ENCODE measurements at regions not wholly inside any gene's neighbourhood (a gene's known extent, or its start where the extent isn't known, plus 50 kb on each side); places are given as distances from the start of the nearest gene placed in this dataset.

DNA sequence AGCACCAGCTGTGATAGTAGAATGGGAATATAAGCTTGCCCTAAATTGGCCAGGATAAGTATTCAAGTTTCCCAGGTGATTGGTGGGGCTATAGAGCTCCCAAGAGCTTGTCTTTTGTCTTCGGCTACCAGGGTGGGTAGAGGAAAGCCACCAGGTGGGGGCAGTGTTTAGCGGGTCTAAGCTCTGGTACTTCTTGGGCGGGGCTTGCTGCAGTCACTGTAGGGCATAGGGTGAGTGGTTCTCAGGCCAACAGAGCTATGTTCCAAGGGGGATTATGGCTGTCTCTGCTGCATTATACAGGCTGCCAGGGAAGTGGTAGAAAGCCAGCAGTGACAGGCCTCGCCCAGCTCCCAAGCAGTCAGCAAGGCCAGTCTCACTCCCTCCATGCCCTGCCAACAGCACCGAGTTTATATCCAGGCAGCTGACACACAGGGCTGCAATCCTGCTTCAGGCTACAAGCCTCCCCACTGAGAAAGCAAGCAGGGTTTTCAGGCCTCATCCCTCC lies 110.7 kb downstream of the ZNF467 start:
- no peak overlapping the region for H3K4me2 ChIP-seq (replicated peaks; ENCODE audit: low read depth, low read length, poor library complexity, severe bottlenecking)
- H3K9me3 Mint-ChIP-seq (ENCODE audit: insufficient read depth): no peaks in the 10 kb centered on the region
- H3K27ac ChIP-seq (ENCODE audit: low read length in 2 of 2): no peak overlapping the region
- no peaks in the 10 kb centered on the region for H3K4me1 Mint-ChIP-seq
- H3K27me3 ChIP-seq (replicated peaks in 1 of 4; ENCODE audit: control extremely low read depth in 1 of 4, control insufficient read depth in 3 of 4, insufficient read depth in 4 of 4, low read length in 3 of 4): peaks cover 0 to 13% (median 0%) of the 10 kb centered on the region in 4 experiments
- H3K4me3 ChIP-seq (ENCODE audit: control extremely low read depth in 1 of 5, extremely low read depth in 1 of 5, insufficient read depth in 1 of 5, low read depth in 2 of 5, low read length in 4 of 5): no peak overlapping the region
- H2AFZ ChIP-seq (ENCODE audit: insufficient read depth, low read depth, low read length, poor library complexity, severe bottlenecking): no peak overlapping the region
- H3K9ac ChIP-seq (ENCODE audit: low read length): no peak overlapping the region
- H3K9me3 ChIP-seq (ENCODE audit: control extremely low read depth in 1 of 3, control insufficient read depth in 2 of 3, insufficient read depth in 1 of 3, low read length in 2 of 3): peaks cover 0 to 7% (median 0%) of the 10 kb centered on the region in 3 donors
- CTCF ChIA-PET: interaction anchor here (0.6 to 2.9 kb wide), 8 partner anchors 9 to 137 kb away, joined by 3 to 38 read pairs (median 4); no protein-coding TSS in a partner anchor
- POLR2A ChIA-PET: no interaction called here
- H3K27me3 Mint-ChIP-seq: peaks cover 69% of the 10 kb centered on the region
- ATAC-seq (ENCODE audit: low read depth) (peak; percentile 62), DNase-seq (peak; percentile 49)
- H3K27ac Mint-ChIP-seq: no peak overlapping the region
- no peaks in the 10 kb centered on the region for H3K4me1 ChIP-seq (ENCODE audit: control insufficient read depth in 2 of 2, insufficient read depth in 2 of 2, low read length in 2 of 2)
- intact Hi-C loops (cut with micrococcal nuclease): no loop called here
- no peaks in the 10 kb centered on the region for H3K79me2 ChIP-seq (ENCODE audit: control insufficient read depth, insufficient read depth, low read length)
- H4K20me1 ChIP-seq (ENCODE audit: control insufficient read depth, insufficient read depth, low read length, poor library complexity, severe bottlenecking): no peaks in the 10 kb centered on the region
- WGBS (ENCODE audit: insufficient coverage): 65% methylated on average over 5 of the region's 5 CpGs
- TF ChIP-seq, protein P1, sequence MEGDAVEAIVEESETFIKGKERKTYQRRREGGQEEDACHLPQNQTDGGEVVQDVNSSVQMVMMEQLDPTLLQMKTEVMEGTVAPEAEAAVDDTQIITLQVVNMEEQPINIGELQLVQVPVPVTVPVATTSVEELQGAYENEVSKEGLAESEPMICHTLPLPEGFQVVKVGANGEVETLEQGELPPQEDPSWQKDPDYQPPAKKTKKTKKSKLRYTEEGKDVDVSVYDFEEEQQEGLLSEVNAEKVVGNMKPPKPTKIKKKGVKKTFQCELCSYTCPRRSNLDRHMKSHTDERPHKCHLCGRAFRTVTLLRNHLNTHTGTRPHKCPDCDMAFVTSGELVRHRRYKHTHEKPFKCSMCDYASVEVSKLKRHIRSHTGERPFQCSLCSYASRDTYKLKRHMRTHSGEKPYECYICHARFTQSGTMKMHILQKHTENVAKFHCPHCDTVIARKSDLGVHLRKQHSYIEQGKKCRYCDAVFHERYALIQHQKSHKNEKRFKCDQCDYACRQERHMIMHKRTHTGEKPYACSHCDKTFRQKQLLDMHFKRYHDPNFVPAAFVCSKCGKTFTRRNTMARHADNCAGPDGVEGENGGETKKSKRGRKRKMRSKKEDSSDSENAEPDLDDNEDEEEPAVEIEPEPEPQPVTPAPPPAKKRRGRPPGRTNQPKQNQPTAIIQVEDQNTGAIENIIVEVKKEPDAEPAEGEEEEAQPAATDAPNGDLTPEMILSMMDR (IDR thresholded peaks at IDR 0.05): peak; percentile 47
- no peak for TF ChIP-seq EZH2 (IDR thresholded peaks at IDR 0.05; ENCODE audit: borderline replicate concordance, insufficient read depth, low read depth, low read length, poor library complexity, severe bottlenecking)
- no peak overlapping the region for H3K4me3 Mint-ChIP-seq
- H3K36me3 ChIP-seq (replicated peaks in 1 of 2; ENCODE audit: control extremely low read depth in 1 of 2, control insufficient read depth in 1 of 2, extremely low read depth in 1 of 2, insufficient read depth in 2 of 2, low read length in 1 of 2): no peaks in the 10 kb centered on the region

DNA sequence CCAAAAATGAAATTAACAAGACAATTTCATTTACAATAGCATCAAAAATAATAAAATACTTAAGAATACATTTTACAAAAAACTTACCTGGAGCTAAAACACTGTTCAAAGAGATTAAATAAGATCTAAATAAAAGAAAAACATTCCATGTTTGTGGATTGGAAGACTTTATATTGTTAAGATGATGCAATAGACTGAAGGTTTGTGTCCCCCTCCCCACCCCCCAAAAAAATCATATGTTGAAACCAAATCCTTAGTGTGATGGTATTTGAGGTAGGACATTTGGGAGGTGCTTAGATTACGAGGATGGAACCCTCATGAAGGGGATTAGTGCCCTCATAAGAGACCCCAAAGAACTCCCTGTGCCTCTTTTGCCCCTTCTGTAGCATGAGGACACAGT lies 117.6 kb downstream of the ZNF467 start:
- Mint-ChIP-seq H3K9me3 (ENCODE audit: insufficient read depth) (peaks cover 5% of the 10 kb centered on the region), H3K4me1 (no peaks in the 10 kb centered on the region), H3K27ac (no peak overlapping the region), H3K27me3 (peaks cover 42% of the 10 kb centered on the region), H3K4me3 (no peak overlapping the region)
- H3K9me3 ChIP-seq (ENCODE audit: control extremely low read depth in 1 of 3, control insufficient read depth in 2 of 3, insufficient read depth in 1 of 3, low read length in 2 of 3): peaks cover 0 to 16% (median 2%) of the 10 kb centered on the region in 3 donors
- no peak overlapping the region for H2AFZ ChIP-seq (ENCODE audit: insufficient read depth, low read depth, low read length, poor library complexity, severe bottlenecking)
- no peak for TF ChIP-seq EZH2 (IDR thresholded peaks at IDR 0.05; ENCODE audit: borderline replicate concordance, insufficient read depth, low read depth, low read length, poor library complexity, severe bottlenecking)
- TF ChIP-seq, protein P1 (IDR thresholded peaks at IDR 0.05): no peak
- no peak overlapping the region for H3K27ac ChIP-seq (ENCODE audit: low read length in 2 of 2)
- H3K9ac ChIP-seq (ENCODE audit: low read length): no peak overlapping the region
- H3K79me2 ChIP-seq (ENCODE audit: control insufficient read depth, insufficient read depth, low read length): no peaks in the 10 kb centered on the region
- no peak overlapping the region for H3K4me3 ChIP-seq (ENCODE audit: control extremely low read depth in 1 of 5, extremely low read depth in 1 of 5, insufficient read depth in 1 of 5, low read depth in 2 of 5, low read length in 4 of 5)
- H3K4me2 ChIP-seq (replicated peaks; ENCODE audit: low read depth, low read length, poor library complexity, severe bottlenecking): no peak overlapping the region
- ATAC-seq (ENCODE audit: low read depth) (no peak), DNase-seq (no peak)
- H4K20me1 ChIP-seq (ENCODE audit: control insufficient read depth, insufficient read depth, low read length, poor library complexity, severe bottlenecking): no peaks in the 10 kb centered on the region
- 80% methylated on average over 1 of the region's 1 CpG for WGBS (ENCODE audit: insufficient coverage)
- no peaks in the 10 kb centered on the region for H3K36me3 ChIP-seq (replicated peaks in 1 of 2; ENCODE audit: control extremely low read depth in 1 of 2, control insufficient read depth in 1 of 2, extremely low read depth in 1 of 2, insufficient read depth in 2 of 2, low read length in 1 of 2)
- H3K27me3 ChIP-seq (replicated peaks in 1 of 4; ENCODE audit: control extremely low read depth in 1 of 4, control insufficient read depth in 3 of 4, insufficient read depth in 4 of 4, low read length in 3 of 4): peaks cover 0 to 4% (median 0%) of the 10 kb centered on the region in 4 experiments
- ChIA-PET CTCF (no interaction called here), POLR2A (no interaction called here)
- intact Hi-C loops (cut with micrococcal nuclease): no loop called here
- no peaks in the 10 kb centered on the region for H3K4me1 ChIP-seq (ENCODE audit: control insufficient read depth in 2 of 2, insufficient read depth in 2 of 2, low read length in 2 of 2)
